B cell (primary cell): ENCODE measurements at regions not wholly inside any gene's neighbourhood (a gene's known extent, or its start where the extent isn't known, plus 50 kb on each side); places are given as distances from the start of the nearest gene placed in this dataset.
A peak's percentile ranks its signal among the peaks of the same experiment; 100 is the strongest.

ENCODE experiments used
- ATAC-seq: fragments of 200-7000 bp; cut with Tn5 transposase; one replicate; pipeline ENCODE4 v1.10.0; 2021; ENCODE audit warnings: low read depth, mild to moderate bottlenecking, moderate number of reproducible peaks, moderate library complexity
- CTCF ChIA-PET: fragments of 350-600 bp; sonication (Branson Sonifier 250); formaldehyde crosslinking; loops from one replicate; lab custom pipeline; 2021; ENCODE audit warnings: antibody characterized with exemption, inconsistent platforms; lab: Charles Lee
- POLR2A ChIA-PET: fragments of 350-600 bp; sonication (Branson Sonifier 250); formaldehyde crosslinking; loops from one replicate; lab custom pipeline; 2021; ENCODE audit warnings: antibody characterized with exemption; lab: Charles Lee
- DNase-seq: peaks from one replicate; pipeline ENCODE4 v3.0.0; 2013
- H2AFZ ChIP-seq: 2 replicates; pipeline ENCODE4 v1.6.1; 2012; ENCODE audit warnings: mild to moderate bottlenecking, low read depth, low read length; ENCODE audit not compliant: insufficient read depth, poor library complexity, severe bottlenecking
- H3K27ac ChIP-seq, 2 donors: 1 replicate in 1 of 2; 2 replicates in 1 of 2; pipeline ENCODE4 v1.5.1; 2012 to 2013; ENCODE audit warnings: low read length in 2 of 2, mild to moderate bottlenecking in 2 of 2, moderate library complexity in 1 of 2
- H3K27me3 ChIP-seq, 4 experiments: fragments of 200-600 bp in 1 of 4; sonication (generic) in 1 of 4; replicated peaks in 1 of 4; 1 replicate in 2 of 4; 2 replicates in 2 of 4; pipeline versions ENCODE4 v1.6.1 to v1.7.0; 2013 to 2016; ENCODE audit warnings: low read length in 3 of 4, mild to moderate bottlenecking in 2 of 4, mixed read lengths in 1 of 4, moderate library complexity in 1 of 4; ENCODE audit not compliant: insufficient read depth in 4 of 4, control insufficient read depth in 3 of 4; ENCODE audit errors: control extremely low read depth in 1 of 4
- H3K36me3 ChIP-seq, 2 experiments: replicated peaks in 1 of 2; 1 replicate in 1 of 2; 2 replicates in 1 of 2; pipeline versions ENCODE4 v1.6.1 to v1.7.1; 2013; ENCODE audit warnings: low read length in 1 of 2; ENCODE audit not compliant: insufficient read depth in 2 of 2, control insufficient read depth in 1 of 2; ENCODE audit errors: control extremely low read depth in 1 of 2, extremely low read depth in 1 of 2
- H3K4me1 ChIP-seq, 2 donors: fragments of 200-600 bp in 1 of 2; sonication (generic) in 1 of 2; 1 replicate in 1 of 2; 2 replicates in 1 of 2; pipeline versions ENCODE4 v1.5.1 to v1.6.1; 2013 to 2017; ENCODE audit warnings: low read length in 2 of 2; ENCODE audit not compliant: control insufficient read depth in 2 of 2, insufficient read depth in 2 of 2
- H3K4me2 ChIP-seq: replicated peaks from 2 replicates; pipeline ENCODE3; 2012; ENCODE audit warnings: mild to moderate bottlenecking, low read depth, low read length; ENCODE audit not compliant: poor library complexity, severe bottlenecking
- H3K4me3 ChIP-seq, 5 experiments: fragments of 200-600 bp in 1 of 5; sonication (generic) in 1 of 5; 1 replicate in 3 of 5; 2 replicates in 2 of 5; pipeline versions ENCODE4 v1.5.1 to v1.7.0; 2011 to 2016; ENCODE audit warnings: low read length in 4 of 5, mild to moderate bottlenecking in 4 of 5, low read depth in 2 of 5, control low read depth in 1 of 5, moderate library complexity in 1 of 5; ENCODE audit not compliant: insufficient read depth in 1 of 5; ENCODE audit errors: control extremely low read depth in 1 of 5, extremely low read depth in 1 of 5
- H3K79me2 ChIP-seq: fragments of 200-600 bp; sonication (generic); one replicate; pipeline ENCODE4 v1.6.0; 2016; ENCODE audit warnings: low read length; ENCODE audit not compliant: control insufficient read depth, insufficient read depth
- H3K9ac ChIP-seq: fragments of 200-600 bp; sonication (generic); 2 replicates; pipeline ENCODE4 v1.6.1; 2017; ENCODE audit warnings: mild to moderate bottlenecking, low read length, moderate library complexity
- H3K9me3 ChIP-seq, 3 donors: one replicate each; pipeline versions ENCODE4 v1.6.1 to v1.7.1; 2013; ENCODE audit warnings: low read length in 2 of 3; ENCODE audit not compliant: control insufficient read depth in 2 of 3, insufficient read depth in 1 of 3; ENCODE audit errors: control extremely low read depth in 1 of 3
- H4K20me1 ChIP-seq: 2 replicates; pipeline ENCODE4 v1.6.0; 2012; ENCODE audit warnings: mild to moderate bottlenecking, low read length; ENCODE audit not compliant: insufficient read depth, control insufficient read depth, poor library complexity, severe bottlenecking
- H3K27ac Mint-ChIP-seq: one replicate; pipeline ENCODE4 v1.8.0; 2021; ENCODE audit warnings: mixed read lengths
- H3K27me3 Mint-ChIP-seq: one replicate; pipeline ENCODE4 v1.8.0; 2021; ENCODE audit warnings: mixed read lengths
- H3K4me1 Mint-ChIP-seq: one replicate; pipeline ENCODE4 v1.8.0; 2021; ENCODE audit warnings: mixed read lengths
- H3K4me3 Mint-ChIP-seq: one replicate; pipeline ENCODE4 v1.8.0; 2021; ENCODE audit warnings: mixed read lengths
- H3K9me3 Mint-ChIP-seq: one replicate; pipeline ENCODE4 v1.8.0; 2022; ENCODE audit warnings: mixed read lengths; ENCODE audit not compliant: insufficient read depth
- EZH2 ChIP-seq: IDR thresholded peaks from 2 replicates; pipeline ENCODE4 v1.6.1; 2012; ENCODE audit warnings: borderline replicate concordance, low read depth, mild to moderate bottlenecking, moderate library complexity, low read length; ENCODE audit not compliant: insufficient read depth, poor library complexity, severe bottlenecking
- WGBS: methylation state at CpG from one replicate; pipeline ENCODE4 v1.1.5; 2013; ENCODE audit warnings: missing lambda C conversion rate; ENCODE audit not compliant: insufficient coverage; 5-methylcytosine and 5-hydroxymethylcytosine counted together
- intact Hi-C: fragments of 100-400 bp; cut with micrococcal nuclease; formaldehyde crosslinking; loops from one replicate; pipeline ENCODE4 v1.10.0; 2022
- TF ChIP-seq, protein P1 (sequence below): fragments of 200-600 bp; IDR thresholded peaks from one replicate; pipeline ENCODE4 v1.8.0; 2022; ENCODE audit warnings: antibody characterized with exemption, mild to moderate bottlenecking

DNA sequence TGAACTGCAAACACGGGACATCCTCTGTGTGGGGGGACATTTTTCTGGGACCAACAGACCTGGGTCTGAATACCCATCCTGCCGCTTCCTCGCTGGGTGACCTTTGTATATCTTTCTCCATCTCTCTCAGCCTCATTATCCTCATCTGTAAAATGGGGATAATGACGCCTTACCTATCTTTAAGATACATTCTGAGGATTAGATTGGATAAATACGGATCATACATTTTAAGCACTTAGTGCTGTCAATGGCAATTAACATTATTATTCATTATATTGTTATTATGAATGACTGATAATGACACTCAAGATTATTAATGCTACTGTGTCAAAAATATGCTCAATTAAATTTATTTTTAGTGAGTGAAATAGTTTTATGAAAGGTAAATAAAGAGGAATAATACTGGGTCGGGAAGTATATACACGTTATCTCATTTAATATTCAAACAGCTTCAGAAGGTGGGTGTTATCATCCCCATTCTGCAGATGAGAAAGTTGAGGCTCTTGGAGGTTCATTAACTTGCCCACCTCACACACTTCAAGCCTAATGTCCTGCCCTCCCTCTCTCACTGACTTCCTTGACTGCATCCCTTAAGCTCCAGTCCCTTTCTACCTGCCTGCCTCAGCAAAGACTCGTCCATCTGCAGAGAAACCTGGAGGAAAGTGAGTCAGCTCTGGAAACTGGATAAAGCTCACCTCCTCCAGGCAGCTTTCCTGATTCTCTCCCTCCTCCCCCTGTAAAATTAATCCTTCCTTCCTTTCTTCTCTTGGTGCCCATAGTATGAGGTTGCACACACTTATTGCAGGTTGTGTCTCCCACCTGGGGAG, 120.7 kb upstream of the JUN start:
- H3K27ac Mint-ChIP-seq, result peak overlapping the region; percentile 86
- Histone ChIP-seq H2AFZ (peak overlapping the region; percentile 82), H3K27me3 (no peaks in the 10 kb centered on the region), H3K9me3 (no peaks in the 10 kb centered on the region), H4K20me1 (no peaks in the 10 kb centered on the region), H3K79me2 (no peaks in the 10 kb centered on the region), H3K4me3 (peak overlapping the region; percentile 8 to 74 (median 57)), H3K4me1 (peaks cover 10% of the 10 kb centered on the region in 2 donors), H3K4me2 (peak overlapping the region; percentile 90), H3K9ac (peak overlapping the region; percentile 68), H3K27ac (peak overlapping the region; percentile 49 to 82), H3K36me3 (no peaks in the 10 kb centered on the region)
- ChIA-PET CTCF (interaction anchor here (0.9 kb wide), 1 partner anchor 64 kb away, joined by 4 read pairs; no protein-coding TSS in a partner anchor), POLR2A (no interaction called here)
- DNase-seq (no peak), ATAC-seq (no peak)
- WGBS, result 100% methylated on average over 1 of the region's 8 CpGs
- H3K9me3 Mint-ChIP-seq, result no peaks in the 10 kb centered on the region
- peak overlapping the region; percentile 85 for H3K4me3 Mint-ChIP-seq
- H3K4me1 Mint-ChIP-seq, result peaks cover 14% of the 10 kb centered on the region
- TF ChIP-seq, protein P1, sequence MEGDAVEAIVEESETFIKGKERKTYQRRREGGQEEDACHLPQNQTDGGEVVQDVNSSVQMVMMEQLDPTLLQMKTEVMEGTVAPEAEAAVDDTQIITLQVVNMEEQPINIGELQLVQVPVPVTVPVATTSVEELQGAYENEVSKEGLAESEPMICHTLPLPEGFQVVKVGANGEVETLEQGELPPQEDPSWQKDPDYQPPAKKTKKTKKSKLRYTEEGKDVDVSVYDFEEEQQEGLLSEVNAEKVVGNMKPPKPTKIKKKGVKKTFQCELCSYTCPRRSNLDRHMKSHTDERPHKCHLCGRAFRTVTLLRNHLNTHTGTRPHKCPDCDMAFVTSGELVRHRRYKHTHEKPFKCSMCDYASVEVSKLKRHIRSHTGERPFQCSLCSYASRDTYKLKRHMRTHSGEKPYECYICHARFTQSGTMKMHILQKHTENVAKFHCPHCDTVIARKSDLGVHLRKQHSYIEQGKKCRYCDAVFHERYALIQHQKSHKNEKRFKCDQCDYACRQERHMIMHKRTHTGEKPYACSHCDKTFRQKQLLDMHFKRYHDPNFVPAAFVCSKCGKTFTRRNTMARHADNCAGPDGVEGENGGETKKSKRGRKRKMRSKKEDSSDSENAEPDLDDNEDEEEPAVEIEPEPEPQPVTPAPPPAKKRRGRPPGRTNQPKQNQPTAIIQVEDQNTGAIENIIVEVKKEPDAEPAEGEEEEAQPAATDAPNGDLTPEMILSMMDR, result no peak
- TF ChIP-seq EZH2, result no peak
- H3K27me3 Mint-ChIP-seq, result no peaks in the 10 kb centered on the region
- intact Hi-C loops, result loop anchor here (5.0 kb wide), 2 partner anchors 108 to 793 kb away; no protein-coding TSS in a partner anchor

DNA sequence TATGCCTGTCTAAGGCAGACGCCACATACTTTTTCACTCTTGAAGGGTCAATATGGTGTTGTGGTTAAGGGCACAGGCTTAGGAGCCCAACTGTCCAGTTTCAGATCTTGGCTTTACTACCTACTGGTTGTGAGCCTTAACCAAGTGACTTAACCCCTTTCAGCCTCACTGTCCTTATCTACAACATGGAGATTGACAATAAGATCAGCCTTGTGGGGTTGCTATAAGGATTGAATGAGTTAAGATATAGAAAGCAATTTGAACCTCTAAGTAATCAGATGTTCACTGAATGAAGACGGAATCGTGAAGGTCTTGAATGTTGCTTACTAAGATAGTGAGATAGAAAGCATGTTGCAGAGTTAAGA, 121.3 kb upstream of the JUN start:
- Histone ChIP-seq H3K27ac (no peak overlapping the region), H3K79me2 (no peaks in the 10 kb centered on the region), H3K4me1 (peaks cover 10% of the 10 kb centered on the region in 2 donors), H2AFZ (no peak overlapping the region), H3K9ac (no peak overlapping the region), H3K36me3 (no peaks in the 10 kb centered on the region), H3K4me3 (no peak overlapping the region), H3K9me3 (no peaks in the 10 kb centered on the region), H4K20me1 (no peaks in the 10 kb centered on the region), H3K27me3 (no peaks in the 10 kb centered on the region), H3K4me2 (no peak overlapping the region)
- intact Hi-C loops, result no loop called here
- POLR2A ChIA-PET, result no interaction called here
- H3K27ac Mint-ChIP-seq, result peak overlapping the region; percentile 42
- CTCF ChIA-PET, result interaction anchor here (0.9 kb wide), 1 partner anchor 64 kb away, joined by 4 read pairs; no protein-coding TSS in a partner anchor
- DNase-seq (no peak), ATAC-seq (no peak)
- H3K27me3 Mint-ChIP-seq, result no peaks in the 10 kb centered on the region
- H3K4me1 Mint-ChIP-seq, result peaks cover 18% of the 10 kb centered on the region
- H3K9me3 Mint-ChIP-seq, result no peaks in the 10 kb centered on the region
- WGBS, result 100% methylated on average over 2 of the region's 3 CpGs
- H3K4me3 Mint-ChIP-seq, result peak overlapping the region; percentile 57
- no peak for TF ChIP-seq EZH2
- TF ChIP-seq, protein P1, result no peak
